ENCODE measurements at regions not wholly inside any gene's neighbourhood (a gene's known extent, or its start where the extent isn't known, plus 50 kb on each side); places are given as distances from the start of the nearest gene placed in this dataset.

- Mint-ChIP-seq H3K9me3 (ENCODE audit: low read depth) (peaks cover 9% of the 10 kb centered on the region), H3K36me3 (ENCODE audit: low read depth) (no peaks in the 10 kb centered on the region), H3K4me3 (ENCODE audit: unreplicated experiment) (no peak overlapping the region), H3K27me3 (ENCODE audit: low read depth) (no peaks in the 10 kb centered on the region), H3K27ac (ENCODE audit: unreplicated experiment) (no peak overlapping the region), H3K4me1 (ENCODE audit: low read depth) (no peaks in the 10 kb centered on the region)
- no peak for TF ChIP-seq CTCF (IDR thresholded peaks at IDR 0.05)
- DNase-seq (ENCODE audit: low spot score), result no peak
These were observed 1085.3 kb upstream of the PCDH10 start for GRCh38 chr4:132063829-132064228.

- Mint-ChIP-seq H3K4me3 (ENCODE audit: unreplicated experiment) (no peak overlapping the region), H3K27me3 (ENCODE audit: low read depth) (no peaks in the 10 kb centered on the region), H3K27ac (ENCODE audit: unreplicated experiment) (no peak overlapping the region), H3K9me3 (ENCODE audit: low read depth) (peaks cover 6% of the 10 kb centered on the region), H3K4me1 (ENCODE audit: low read depth) (no peaks in the 10 kb centered on the region), H3K36me3 (ENCODE audit: low read depth) (no peaks in the 10 kb centered on the region)
- no peak for TF ChIP-seq CTCF (IDR thresholded peaks at IDR 0.05)
- no peak for DNase-seq (ENCODE audit: low spot score)
These were observed 1083.1 kb upstream of the PCDH10 start for GRCh38 chr4:132065940-132066495.

- no peaks in the 10 kb centered on the region for H3K4me1 Mint-ChIP-seq (ENCODE audit: low read depth)
- H3K27me3 Mint-ChIP-seq (ENCODE audit: low read depth), result no peaks in the 10 kb centered on the region
- no peak overlapping the region for H3K4me3 Mint-ChIP-seq (ENCODE audit: unreplicated experiment)
- H3K9me3 Mint-ChIP-seq (ENCODE audit: low read depth), result no peaks in the 10 kb centered on the region
- no peaks in the 10 kb centered on the region for H3K36me3 Mint-ChIP-seq (ENCODE audit: low read depth)
- DNase-seq (ENCODE audit: low spot score), result no peak
- no peak for TF ChIP-seq CTCF (IDR thresholded peaks at IDR 0.05)
- H3K27ac Mint-ChIP-seq (ENCODE audit: unreplicated experiment), result no peak overlapping the region
These were observed 1077.3 kb upstream of the PCDH10 start for GRCh38 chr4:132071815-132072214.

- no peaks in the 10 kb centered on the region for H3K4me1 Mint-ChIP-seq (ENCODE audit: low read depth)
- no peaks in the 10 kb centered on the region for H3K36me3 Mint-ChIP-seq (ENCODE audit: low read depth)
- no peak overlapping the region for H3K27ac Mint-ChIP-seq (ENCODE audit: unreplicated experiment)
- no peaks in the 10 kb centered on the region for H3K9me3 Mint-ChIP-seq (ENCODE audit: low read depth)
- TF ChIP-seq CTCF (IDR thresholded peaks at IDR 0.05), result peak; percentile 15
- no peak overlapping the region for H3K4me3 Mint-ChIP-seq (ENCODE audit: unreplicated experiment)
- DNase-seq (ENCODE audit: low spot score), result no peak
- H3K27me3 Mint-ChIP-seq (ENCODE audit: low read depth), result no peaks in the 10 kb centered on the region
These were observed 1072.3 kb upstream of the PCDH10 start for GRCh38 chr4:132076829-132077228.

- no peak for TF ChIP-seq CTCF (IDR thresholded peaks at IDR 0.05)
- no peaks in the 10 kb centered on the region for H3K4me1 Mint-ChIP-seq (ENCODE audit: low read depth)
- peaks cover 13% of the 10 kb centered on the region for H3K9me3 Mint-ChIP-seq (ENCODE audit: low read depth)
- no peak for DNase-seq (ENCODE audit: low spot score)
- H3K4me3 Mint-ChIP-seq (ENCODE audit: unreplicated experiment), result no peak overlapping the region
- no peak overlapping the region for H3K27ac Mint-ChIP-seq (ENCODE audit: unreplicated experiment)
- H3K27me3 Mint-ChIP-seq (ENCODE audit: low read depth), result no peaks in the 10 kb centered on the region
- no peaks in the 10 kb centered on the region for H3K36me3 Mint-ChIP-seq (ENCODE audit: low read depth)
These were observed 1064.0 kb upstream of the PCDH10 start for GRCh38 chr4:132085105-132085504.
